ENCODE measurements at regions not wholly inside any gene's neighbourhood (a gene's known extent, or its start where the extent isn't known, plus 50 kb on each side); places are given as distances from the start of the nearest gene placed in this dataset.

DNA sequence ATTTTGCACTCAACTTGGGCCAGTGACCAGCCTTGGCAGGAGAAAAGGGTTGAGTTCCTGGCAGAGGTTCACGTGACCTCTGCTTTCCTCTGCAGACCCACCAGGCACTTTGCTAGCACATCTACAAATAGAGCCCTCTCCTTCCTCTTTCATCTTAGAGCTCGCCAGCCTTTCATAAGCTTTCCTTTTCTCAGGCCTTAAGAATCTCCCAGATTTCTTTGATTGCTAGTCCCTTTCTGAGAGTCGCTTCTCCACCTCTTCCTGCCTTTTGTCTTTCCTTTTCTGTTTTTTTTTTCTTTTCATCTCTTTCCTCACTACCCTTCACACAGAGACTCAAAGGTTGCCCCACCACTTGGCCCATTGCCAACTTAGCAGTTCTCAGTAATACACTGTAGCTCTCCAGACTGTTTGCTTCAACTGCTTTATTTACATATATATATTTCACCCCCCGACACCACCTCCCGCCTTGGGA lies 375.7 kb upstream of the SPRY2 start:
- Histone ChIP-seq H3K36me3 (ENCODE audit: control insufficient read depth, insufficient read depth, low read length) (no peaks in the 10 kb centered on the region), H3K56ac (ENCODE audit: extremely low read depth, insufficient read depth, low read length) (no peak overlapping the region), H3K27ac (ENCODE audit: insufficient read depth, low read length) (no peak overlapping the region), H2AFZ (replicated peaks; ENCODE audit: low read length, poor library complexity) (no peak overlapping the region), H2AK5ac (ENCODE audit: low read depth, low read length) (no peak overlapping the region), H3K4me3 (ENCODE audit: insufficient read depth, low read depth, low read length) (no peak overlapping the region), H4K20me1 (ENCODE audit: insufficient read depth, low read length) (no peaks in the 10 kb centered on the region), H3K9me1 (ENCODE audit: insufficient read depth, low read length) (no peaks in the 10 kb centered on the region), H2BK5ac (ENCODE audit: low read depth, low read length, poor library complexity, severe bottlenecking) (no peak overlapping the region), H3K4ac (ENCODE audit: low read depth, low read length) (no peak overlapping the region), H4K8ac (ENCODE audit: low read depth in 2 of 2, low read length in 2 of 2) (no peak overlapping the region), H3K9ac (ENCODE audit: low read depth, low read length) (no peak overlapping the region), H2AK9ac (replicated peaks; ENCODE audit: low read depth, low read length, poor library complexity) (no peak overlapping the region), H3K4me1 (ENCODE audit: control insufficient read depth, insufficient read depth, low read length) (no peaks in the 10 kb centered on the region), H4K5ac (ENCODE audit: low read depth, low read length) (no peak overlapping the region), H3K27me3 (ENCODE audit: control insufficient read depth, insufficient read depth, low read length) (no peaks in the 10 kb centered on the region), H2BK20ac (ENCODE audit: low read depth, low read length) (no peak overlapping the region), H4K91ac (ENCODE audit: insufficient read depth, low read depth, low read length) (no peak overlapping the region), H3K14ac (replicated peaks; ENCODE audit: low read depth, low read length) (no peak overlapping the region), H2BK15ac (ENCODE audit: low read depth, low read length) (no peak overlapping the region), H2BK120ac (ENCODE audit: low read depth, low read length) (no peak overlapping the region), H3K9me3 (ENCODE audit: control insufficient read depth, insufficient read depth, low read length) (peaks cover 1% of the 10 kb centered on the region; the same call in 1 of the 2 replicates), H3K4me2 (ENCODE audit: low read depth, low read length) (no peak overlapping the region), H3K18ac (ENCODE audit: low read depth, low read length) (no peak overlapping the region), H3K79me1 (ENCODE audit: low read depth in 1 of 2, low read length in 2 of 2) (no peaks in the 10 kb centered on the region), H3K23ac (ENCODE audit: low read depth, low read length) (no peak overlapping the region)
- in situ Hi-C loops (cut with MboI; ENCODE audit: low sequenced_read_pairs) (no loop called here), dilution Hi-C loops (cut with HindIII; ENCODE audit: low sequenced_read_pairs, unreplicated experiment) (no loop called here), intact Hi-C loops (cut with micrococcal nuclease) (no loop called here)
- ChIA-PET POLR2A (ENCODE audit: unreplicated experiment) (no interaction called here), CTCF (interaction anchor here (0.6 kb wide), 1 partner anchor 28 kb away, joined by 4 read pairs; no protein-coding TSS in a partner anchor)
- no peak for ATAC-seq (ENCODE audit: low read depth)
- BruUV-seq (replicated peaks): no TSS peak
- DNase-seq: no peak
- WGBS, 2 experiments (ENCODE audit: extremely low coverage in 2 of 2, insufficient read length in 1 of 2): 67% methylated on average over 1 of the region's 5 CpGs; no CpG with 5 or more reads in 1 of the 2 experiments
- no peak for TF ChIP-seq BHLHE40 (IDR thresholded peaks at IDR 0.05; ENCODE audit: low read depth, low read length)
- no peak for TF ChIP-seq ELK1 (IDR thresholded peaks at IDR 0.05; ENCODE audit: borderline replicate concordance, low read depth, low read length)
- TF ChIP-seq RAD21 (IDR thresholded peaks at IDR 0.05; ENCODE audit: low read length): no peak
- no peak for TF ChIP-seq RCOR1 (IDR thresholded peaks at IDR 0.05; ENCODE audit: insufficient replicate concordance, low read length)
- no peak for TF ChIP-seq FOS (IDR thresholded peaks at IDR 0.05; ENCODE audit: low read depth, low read length)
- no peak for TF ChIP-seq MAFK (IDR thresholded peaks at IDR 0.05; ENCODE audit: low read depth, low read length)
- TF ChIP-seq, protein P1, sequence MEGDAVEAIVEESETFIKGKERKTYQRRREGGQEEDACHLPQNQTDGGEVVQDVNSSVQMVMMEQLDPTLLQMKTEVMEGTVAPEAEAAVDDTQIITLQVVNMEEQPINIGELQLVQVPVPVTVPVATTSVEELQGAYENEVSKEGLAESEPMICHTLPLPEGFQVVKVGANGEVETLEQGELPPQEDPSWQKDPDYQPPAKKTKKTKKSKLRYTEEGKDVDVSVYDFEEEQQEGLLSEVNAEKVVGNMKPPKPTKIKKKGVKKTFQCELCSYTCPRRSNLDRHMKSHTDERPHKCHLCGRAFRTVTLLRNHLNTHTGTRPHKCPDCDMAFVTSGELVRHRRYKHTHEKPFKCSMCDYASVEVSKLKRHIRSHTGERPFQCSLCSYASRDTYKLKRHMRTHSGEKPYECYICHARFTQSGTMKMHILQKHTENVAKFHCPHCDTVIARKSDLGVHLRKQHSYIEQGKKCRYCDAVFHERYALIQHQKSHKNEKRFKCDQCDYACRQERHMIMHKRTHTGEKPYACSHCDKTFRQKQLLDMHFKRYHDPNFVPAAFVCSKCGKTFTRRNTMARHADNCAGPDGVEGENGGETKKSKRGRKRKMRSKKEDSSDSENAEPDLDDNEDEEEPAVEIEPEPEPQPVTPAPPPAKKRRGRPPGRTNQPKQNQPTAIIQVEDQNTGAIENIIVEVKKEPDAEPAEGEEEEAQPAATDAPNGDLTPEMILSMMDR (conservative IDR thresholded peaks at IDR 0.05; ENCODE audit: low read depth, low read length): no peak
- TF ChIP-seq SMC3 (IDR thresholded peaks at IDR 0.05; ENCODE audit: low read depth, low read length): no peak
- TF ChIP-seq POLR2A (IDR thresholded peaks at IDR 0.05; ENCODE audit: low read depth, low read length): no peak
- no peak for TF ChIP-seq CEBPB (IDR thresholded peaks at IDR 0.05; ENCODE audit: low read depth, low read length)
- TF ChIP-seq RFX5 (IDR thresholded peaks at IDR 0.05; ENCODE audit: low read depth, low read length): no peak
- no peak for TF ChIP-seq MXI1 (IDR thresholded peaks at IDR 0.05; ENCODE audit: borderline replicate concordance, low read depth, low read length)
- no peak for TF ChIP-seq CHD1 (IDR thresholded peaks at IDR 0.05; ENCODE audit: low read depth, low read length)
- no peak for TF ChIP-seq NFE2L2 (IDR thresholded peaks at IDR 0.05; ENCODE audit: low read depth, low read length)
- no peak for TF ChIP-seq USF2 (IDR thresholded peaks at IDR 0.05; ENCODE audit: low read depth, low read length)
- TF ChIP-seq MAZ (IDR thresholded peaks at IDR 0.05; ENCODE audit: borderline replicate concordance, low read depth, low read length): no peak

All from IMR-90 (cell line).